SK-N-SH (cell line): ENCODE measurements at regions not wholly inside any gene's neighbourhood (a gene's known extent, or its start where the extent isn't known, plus 50 kb on each side); places are given as distances from the start of the nearest gene placed in this dataset.

Source experiments
- CTCF ChIP-seq: fragments of 200-600 bp; sonication (generic); IDR thresholded peaks from 2 replicates; pipeline ENCODE4 v1.6.1; 2017; ENCODE audit warnings: antibody characterized with exemption, mild to moderate bottlenecking, moderate library complexity
- EP300 ChIP-seq, 2 experiments: IDR thresholded peaks; 2 replicates each; pipeline versions ENCODE4 v1.4.0 to v1.6.1; 2012; ENCODE audit warnings: borderline replicate concordance in 1 of 2, low read depth in 1 of 2, low read length in 1 of 2
- GABPA ChIP-seq: IDR thresholded peaks from 2 replicates; pipeline ENCODE4 v1.4.0; 2012; ENCODE audit warnings: low read depth, mild to moderate bottlenecking
- JUND ChIP-seq: IDR thresholded peaks from 2 replicates; pipeline ENCODE4 v1.4.0; 2012
- MAX ChIP-seq: IDR thresholded peaks from 2 replicates; pipeline ENCODE4 v1.4.0; 2012; ENCODE audit warnings: low read depth
- MEF2A ChIP-seq: IDR thresholded peaks from 2 replicates; pipeline ENCODE4 v1.4.0; 2012; ENCODE audit warnings: low read depth, borderline replicate concordance
- NRF1 ChIP-seq: IDR thresholded peaks from 2 replicates; pipeline ENCODE4 v1.6.1; 2012; ENCODE audit warnings: low read depth, mild to moderate bottlenecking, low read length
- POLR2AphosphoS5 ChIP-seq: IDR thresholded peaks from 2 replicates; pipeline ENCODE4 v1.6.1; 2012; ENCODE audit warnings: low read depth, low read length
- REST ChIP-seq: IDR thresholded peaks from 2 replicates; pipeline ENCODE4 v1.6.1; 2012; ENCODE audit warnings: mild to moderate bottlenecking, low read depth, low read length, moderate library complexity
- SMC3 ChIP-seq: IDR thresholded peaks from 2 replicates; pipeline ENCODE4 v1.6.1; 2012; ENCODE audit warnings: low read depth, low read length, improper control_type of control experiment
- TAF1 ChIP-seq: IDR thresholded peaks from 2 replicates; pipeline ENCODE4 v1.6.1; 2012; ENCODE audit warnings: low read depth, mild to moderate bottlenecking, low read length, moderate library complexity, borderline replicate concordance
- USF1 ChIP-seq: IDR thresholded peaks from 2 replicates; pipeline ENCODE4 v1.4.0; 2012; ENCODE audit warnings: low read depth, borderline replicate concordance
- USF2 ChIP-seq: fragments of 150-350 bp; IDR thresholded peaks from 2 replicates; pipeline ENCODE4 v1.6.1; 2017; ENCODE audit warnings: antibody characterized with exemption, low read length, low read depth, borderline replicate concordance
- YY1 ChIP-seq: IDR thresholded peaks from 2 replicates; pipeline ENCODE4 v1.4.0; 2012; ENCODE audit warnings: low read depth, mild to moderate bottlenecking

- TF ChIP-seq CTCF (no peak), REST (no peak), MAX (no peak), JUND (no peak), SMC3 (no peak), USF2 (no peak), POLR2AphosphoS5 (no peak), USF1 (no peak), TAF1 (no peak), EP300 (IDR thresholded peaks at IDR 0.05; ENCODE audit: borderline replicate concordance in 1 of 2, low read depth in 1 of 2, low read length in 1 of 2) (no peak), GABPA (no peak), NRF1 (no peak), MEF2A (no peak), YY1 (no peak)
Observed at GRCh38 chr12:71237128-71237527, 79.3 kb upstream of the TSPAN8 start.
